OCI-LY7 (cell line): ENCODE measurements at regions not wholly inside any gene's neighbourhood (a gene's known extent, or its start where the extent isn't known, plus 50 kb on each side); places are given as distances from the start of the nearest gene placed in this dataset.
"Not testable (repeated sequence)": the region's sequence is repeated elsewhere in the genome, so short reads cannot be mapped to it uniquely, and the experiment has no call there.

Experiments used
- BruUV-seq: library from RNA; stranded (reverse); fragments of 400-500 nt; replicated peaks from 2 replicates; lab custom pipeline; 2021; lab: Mats Ljungman, UMichigan
- CTCF ChIA-PET: fragments of 300-600 bp; sonication (Branson Sonifier 250); formaldehyde crosslinking; loops from one replicate; lab custom pipeline; 2022; ENCODE audit warnings: antibody characterized with exemption; ENCODE audit not compliant: unreplicated experiment; lab: Charles Lee
- POLR2A ChIA-PET: fragments of 300-600 bp; sonication (Branson Sonifier 250); formaldehyde crosslinking; loops from one replicate; lab custom pipeline; 2022; ENCODE audit warnings: antibody characterized with exemption; lab: Charles Lee
- DNase-seq: peaks from one replicate; pipeline ENCODE4 v3.0.0-alpha.2; 2015; ENCODE audit warnings: low spot score
- H2AFZ ChIP-seq: fragments of 200-600 bp; sonication (generic), shearing (Covaris generic); 2 replicates; pipeline ENCODE4 v1.6.1; 2014; ENCODE audit warnings: mild to moderate bottlenecking, antibody characterized with exemption, low read length, moderate library complexity
- H3K27ac ChIP-seq: fragments of 200-600 bp; sonication (generic); 2 replicates; pipeline ENCODE4 v1.5.1; 2014; ENCODE audit warnings: mixed run types, low read depth, mild to moderate bottlenecking, moderate library complexity, low read length, inconsistent platforms; ENCODE audit not compliant: poor library complexity, severe bottlenecking
- H3K36me3 ChIP-seq: fragments of 200-600 bp; sonication (generic); 2 replicates; pipeline ENCODE4 v1.6.1; 2014; ENCODE audit warnings: mild to moderate bottlenecking, antibody characterized with exemption, low read length, moderate library complexity, mixed read lengths; ENCODE audit not compliant: insufficient read depth
- H3K4me1 ChIP-seq: fragments of 200-600 bp; sonication (generic); 2 replicates; pipeline ENCODE4 v1.5.1; 2014; ENCODE audit warnings: mild to moderate bottlenecking, low read length; ENCODE audit not compliant: insufficient read depth, poor library complexity, severe bottlenecking
- H3K4me2 ChIP-seq: fragments of 200-600 bp; sonication (generic); 2 replicates; pipeline ENCODE4 v1.6.1; 2014; ENCODE audit warnings: mild to moderate bottlenecking, low read length
- H3K4me3 ChIP-seq: fragments of 200-600 bp; sonication (generic); 2 replicates; pipeline ENCODE4 v1.5.1; 2014; ENCODE audit warnings: mild to moderate bottlenecking, low read depth, low read length; ENCODE audit not compliant: poor library complexity, severe bottlenecking
- H3K79me2 ChIP-seq: fragments of 200-600 bp; sonication (generic); 2 replicates; pipeline ENCODE4 v1.6.1; 2016; ENCODE audit warnings: low read depth, mild to moderate bottlenecking, low read length, moderate library complexity, mixed read lengths; ENCODE audit not compliant: insufficient read depth
- H3K9me2 ChIP-seq: fragments of 200-600 bp; sonication (generic); 2 replicates; pipeline ENCODE4 v1.6.1; 2016; ENCODE audit warnings: mild to moderate bottlenecking, low read length, mixed read lengths; ENCODE audit not compliant: insufficient read depth
- H3K9me3 ChIP-seq: fragments of 200-600 bp; sonication (generic); 2 replicates; pipeline ENCODE4 v1.6.1; 2014; ENCODE audit warnings: mild to moderate bottlenecking, mixed run types, low read length, mixed read lengths
- H4K20me1 ChIP-seq: fragments of 200-600 bp; sonication (generic); 2 replicates; pipeline ENCODE4 v1.6.1; 2014; ENCODE audit warnings: mild to moderate bottlenecking, antibody characterized with exemption, low read length, moderate library complexity, mixed read lengths; ENCODE audit not compliant: insufficient read depth
- EZH2phosphoT487 ChIP-seq: fragments of 200-600 bp; sonication (generic); IDR thresholded peaks from 2 replicates; pipeline ENCODE4 v1.6.1; 2018; ENCODE audit warnings: low read depth, borderline replicate concordance, mild to moderate bottlenecking, mixed run types, antibody characterized with exemption, low read length, moderate library complexity, mixed read lengths
- intact Hi-C: fragments of 100-400 bp; cut with micrococcal nuclease; formaldehyde crosslinking; loops from one replicate; pipeline ENCODE4 v1.10.0; 2022; ENCODE audit not compliant: unreplicated experiment
- TF ChIP-seq, protein P1 (sequence below): fragments of 200-600 bp; sonication (generic); conservative IDR thresholded peaks from 2 replicates; pipeline ENCODE4 v1.5.1; 2014; ENCODE audit warnings: mild to moderate bottlenecking, antibody characterized with exemption, low read length, moderate library complexity, mixed read lengths

DNA sequence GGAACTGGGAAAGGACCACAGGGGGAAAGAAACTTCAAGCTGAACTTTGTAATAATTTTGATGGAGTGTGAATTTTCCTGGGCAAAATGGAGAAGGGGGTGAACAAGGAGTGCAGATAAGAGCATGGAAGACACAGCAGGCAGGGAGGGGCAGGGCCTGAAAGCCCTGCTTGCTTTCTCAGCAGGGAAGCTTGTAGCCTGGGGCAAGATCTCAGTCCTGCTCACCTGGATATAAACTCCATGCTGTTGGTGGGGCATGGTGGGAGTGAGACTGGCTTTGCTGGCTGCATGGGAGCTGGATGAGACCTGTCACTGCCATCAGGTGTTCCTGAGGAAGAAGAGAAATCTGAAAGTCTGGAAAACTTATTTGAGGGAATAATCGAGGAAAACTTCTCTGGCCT, 58.7 kb upstream of the RC3H1 start:
- Histone ChIP-seq H3K9me2 (no peaks in the 10 kb centered on the region), H2AFZ (no peak overlapping the region), H3K9me3 (no peaks in the 10 kb centered on the region), H3K36me3 (no peaks in the 10 kb centered on the region), H4K20me1 (no peaks in the 10 kb centered on the region), H3K79me2 (no peaks in the 10 kb centered on the region), H3K4me1 (no peaks in the 10 kb centered on the region), H3K27ac (no peak overlapping the region), H3K4me3 (no peak overlapping the region), H3K4me2 (no peak overlapping the region)
- CTCF ChIA-PET, result no interaction called here
- POLR2A ChIA-PET, result interaction anchor here (0.6 to 1.6 kb wide), 3 partner anchors 10 to 1066 kb away, joined by 3 to 4 read pairs (median 3); no protein-coding TSS in a partner anchor
- no peak for TF ChIP-seq EZH2phosphoT487
- TF ChIP-seq, protein P1, sequence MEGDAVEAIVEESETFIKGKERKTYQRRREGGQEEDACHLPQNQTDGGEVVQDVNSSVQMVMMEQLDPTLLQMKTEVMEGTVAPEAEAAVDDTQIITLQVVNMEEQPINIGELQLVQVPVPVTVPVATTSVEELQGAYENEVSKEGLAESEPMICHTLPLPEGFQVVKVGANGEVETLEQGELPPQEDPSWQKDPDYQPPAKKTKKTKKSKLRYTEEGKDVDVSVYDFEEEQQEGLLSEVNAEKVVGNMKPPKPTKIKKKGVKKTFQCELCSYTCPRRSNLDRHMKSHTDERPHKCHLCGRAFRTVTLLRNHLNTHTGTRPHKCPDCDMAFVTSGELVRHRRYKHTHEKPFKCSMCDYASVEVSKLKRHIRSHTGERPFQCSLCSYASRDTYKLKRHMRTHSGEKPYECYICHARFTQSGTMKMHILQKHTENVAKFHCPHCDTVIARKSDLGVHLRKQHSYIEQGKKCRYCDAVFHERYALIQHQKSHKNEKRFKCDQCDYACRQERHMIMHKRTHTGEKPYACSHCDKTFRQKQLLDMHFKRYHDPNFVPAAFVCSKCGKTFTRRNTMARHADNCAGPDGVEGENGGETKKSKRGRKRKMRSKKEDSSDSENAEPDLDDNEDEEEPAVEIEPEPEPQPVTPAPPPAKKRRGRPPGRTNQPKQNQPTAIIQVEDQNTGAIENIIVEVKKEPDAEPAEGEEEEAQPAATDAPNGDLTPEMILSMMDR, result no peak
- no TSS peak for BruUV-seq
- no peak for DNase-seq
- intact Hi-C loops, result no loop called here

DNA sequence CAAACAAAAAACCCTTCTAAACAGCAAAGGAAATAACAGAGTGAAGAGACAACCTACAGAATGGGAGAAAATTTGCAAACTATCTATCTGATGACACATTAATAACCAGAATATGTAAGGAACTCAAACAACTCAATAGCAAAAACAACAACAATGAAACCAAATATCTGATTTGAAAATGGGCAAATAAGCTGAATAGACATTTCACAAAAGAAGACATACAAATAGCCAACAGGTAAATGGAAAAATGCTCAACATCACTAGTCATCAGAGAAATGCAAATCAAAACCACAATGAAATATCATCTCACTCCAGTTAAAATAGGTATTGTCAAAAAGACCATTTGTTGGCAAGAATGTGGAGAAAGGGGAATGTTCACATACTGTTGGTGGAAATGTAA, 57.6 kb upstream of the RC3H1 start:
- no peaks in the 10 kb centered on the region for H3K9me3 ChIP-seq
- CTCF ChIA-PET, result no interaction called here
- H3K9me2 ChIP-seq, result no peaks in the 10 kb centered on the region
- intact Hi-C loops, result loop anchor here (10.0 kb wide), 1 partner anchor 1335 kb away; no protein-coding TSS in a partner anchor
- no peak overlapping the region for H2AFZ ChIP-seq
- no peak overlapping the region for H3K27ac ChIP-seq
- H3K36me3 ChIP-seq, result no peaks in the 10 kb centered on the region
- no TSS peak for BruUV-seq
- TF ChIP-seq, protein P1, result no peak
- TF ChIP-seq EZH2phosphoT487, result no peak
- H3K4me2 ChIP-seq, result no peak overlapping the region
- no peaks in the 10 kb centered on the region for H4K20me1 ChIP-seq
- no peak overlapping the region for H3K4me3 ChIP-seq
- H3K4me1 ChIP-seq, result no peaks in the 10 kb centered on the region
- no peaks in the 10 kb centered on the region for H3K79me2 ChIP-seq
- no peak for DNase-seq
- POLR2A ChIA-PET, result interaction anchor here (0.7 kb wide), 1 partner anchor 1127 kb away, joined by 7 read pairs; no protein-coding TSS in a partner anchor

DNA sequence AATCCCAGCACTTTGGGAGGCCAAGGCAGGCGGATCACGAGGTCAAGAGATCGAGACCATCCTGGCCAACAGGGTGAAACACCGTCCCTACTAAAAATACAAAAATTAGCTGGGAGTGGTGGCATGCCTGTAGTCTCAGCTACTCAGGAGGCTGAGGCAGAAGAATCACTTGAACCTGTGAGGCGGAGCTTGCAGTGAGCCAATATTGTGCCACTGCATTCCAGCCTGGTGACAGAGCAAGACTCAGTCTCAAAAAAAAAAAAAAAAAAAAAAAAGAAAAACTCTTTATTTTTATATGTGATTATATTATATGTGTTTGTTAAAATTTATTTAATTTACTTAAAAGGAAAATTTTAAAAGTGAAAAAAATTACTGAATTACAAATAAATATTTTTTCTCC, 56.8 kb upstream of the RC3H1 start:
- H2AFZ ChIP-seq, H3K4me1 ChIP-seq, BruUV-seq, H3K4me3 ChIP-seq, CTCF ChIA-PET, H3K9me2 ChIP-seq, H3K27ac ChIP-seq, H3K4me2 ChIP-seq, H3K79me2 ChIP-seq, H3K36me3 ChIP-seq, DNase-seq, H4K20me1 ChIP-seq, H3K9me3 ChIP-seq: not testable (repeated sequence)
- intact Hi-C loops, result loop anchor here (10.0 kb wide), 1 partner anchor 1334 kb away; no protein-coding TSS in a partner anchor
- POLR2A ChIA-PET, result interaction anchor here (0.6 to 0.7 kb wide), 3 partner anchors 89 to 1243 kb away, joined by 4 to 7 read pairs (median 5); no protein-coding TSS in a partner anchor
